A549 (cell line): ENCODE measurements at regions not wholly inside any gene's neighbourhood (a gene's known extent, or its start where the extent isn't known, plus 50 kb on each side); places are given as distances from the start of the nearest gene placed in this dataset.

Source experiments
- ATAC-seq, 2 experiments: fragments of 200-7000 bp in 1 of 2; fragments of >200 bp in 1 of 2; cut with Nextera tagmentation in 1 of 2; cut with Tn5 transposase in 1 of 2; 3 replicates each; pipeline versions ENCODE4 v1.8.0 to v1.9.1; 2018 to 2020; ENCODE audit warnings: mild to moderate bottlenecking in 1 of 2, moderate library complexity in 1 of 2
- CTCF ChIA-PET: fragments of 300-600 bp; sonication (Branson Sonifier 250); formaldehyde crosslinking; extraction: SDS; loops from one replicate; lab custom pipeline; 2021; ENCODE audit warnings: antibody characterized with exemption, inconsistent platforms; lab: Yijun Ruan, JAX
- POLR2A ChIA-PET: fragments of 350-600 bp; formaldehyde crosslinking; extraction: SDS; loops from one replicate; lab custom pipeline; 2021; ENCODE audit warnings: antibody characterized with exemption, inconsistent platforms; lab: Yijun Ruan, JAX
- DNase-seq, 2 experiments: peaks; one replicate each; pipeline versions ENCODE4 v3.0.0 to v3.0.0-alpha.2; 2011 to 2016; ENCODE audit warnings: low read depth in 1 of 2, low spot score in 1 of 2
- FAIRE-seq: peaks from 2 replicates; lab custom pipeline; 2011; peaks lifted over from hg19 to GRCh38; lab: Jason Lieb, UNC
- H3K27ac ChIP-seq, 2 experiments: fragments of >200 bp; sonication (Bioruptor Twin); formaldehyde crosslinking; 3 replicates each; pipeline ENCODE4 v1.5.1; 2016 to 2017
- H3K4me1 ChIP-seq: fragments of >200 bp; sonication (Bioruptor Twin); formaldehyde crosslinking; 3 replicates; pipeline ENCODE4 v1.6.1; 2016
- H3K4me2 ChIP-seq: fragments of >200 bp; sonication (Bioruptor Twin); formaldehyde crosslinking; 3 replicates; pipeline ENCODE4 v1.6.1; 2016
- H3K4me3 ChIP-seq: fragments of >200 bp; sonication (Bioruptor Twin); formaldehyde crosslinking; 3 replicates; pipeline ENCODE4 v1.5.1; 2016
- H3K9me3 ChIP-seq: fragments of >200 bp; sonication (Bioruptor Twin); formaldehyde crosslinking; 3 replicates; pipeline ENCODE4 v1.6.1; 2016
- CBX2 ChIP-seq: fragments of 200-600 bp; sonication (generic); IDR thresholded peaks from 2 replicates; pipeline ENCODE4 v1.6.1; 2016; ENCODE audit warnings: low read depth, mild to moderate bottlenecking, borderline replicate concordance
- CHD2 ChIP-seq: fragments of 150-350 bp; IDR thresholded peaks from 2 replicates; pipeline ENCODE4 v1.6.1; 2014; ENCODE audit warnings: low read length; ENCODE audit not compliant: partially characterized antibody
- CHD4 ChIP-seq: fragments of 200-600 bp; sonication (generic); IDR thresholded peaks from 2 replicates; pipeline ENCODE4 v1.6.1; 2016; ENCODE audit warnings: antibody characterized with exemption, mild to moderate bottlenecking, borderline replicate concordance
- CTCF ChIP-seq: fragments of >200 bp; sonication (Bioruptor Twin); formaldehyde crosslinking; IDR thresholded peaks from 3 replicates; pipeline ENCODE4 v1.5.1; 2016
- E2F6 ChIP-seq: IDR thresholded peaks from 2 replicates; pipeline ENCODE4 v1.6.1; 2012; ENCODE audit warnings: low read depth, borderline replicate concordance
- FOSB ChIP-seq: fragments of 250-450 bp; sonication (Bioruptor Pico); IDR thresholded peaks from 2 replicates; pipeline ENCODE4 v1.5.0; 2020; ENCODE audit warnings: mild to moderate bottlenecking, moderate library complexity
- FOXS1 ChIP-seq: fragments of 250-450 bp; sonication (Bioruptor Pico); IDR thresholded peaks from 2 replicates; pipeline ENCODE4 v1.5.0; 2020; ENCODE audit warnings: mild to moderate bottlenecking, moderate library complexity
- HOXB13 ChIP-seq: fragments of 250-450 bp; sonication (Bioruptor Pico); IDR thresholded peaks from 2 replicates; pipeline ENCODE4 v1.5.0; 2020; ENCODE audit warnings: low read depth, mild to moderate bottlenecking, moderate library complexity
- HOXB5 ChIP-seq: fragments of 250-450 bp; sonication (Bioruptor Pico); IDR thresholded peaks from 2 replicates; pipeline ENCODE4 v1.5.0; 2020; ENCODE audit warnings: mild to moderate bottlenecking, moderate library complexity
- JUN ChIP-seq, 2 experiments: fragments of >200 bp; sonication (Bioruptor Twin); formaldehyde crosslinking; IDR thresholded peaks; 2 replicates in 1 of 2; 3 replicates in 1 of 2; pipeline ENCODE4 v1.6.1; 2016 to 2017
- JUNB ChIP-seq: fragments of >200 bp; sonication (Bioruptor Twin); formaldehyde crosslinking; IDR thresholded peaks from 2 replicates; pipeline ENCODE4 v1.6.1; 2016
- POLR2AphosphoS2 ChIP-seq: conservative IDR thresholded peaks from 2 replicates; pipeline ENCODE4 v1.6.1; 2012; ENCODE audit warnings: low read length, improper control_type of control experiment, inconsistent platforms
- RAD21 ChIP-seq, 2 experiments: fragments of >200 bp in 1 of 2; sonication (Bioruptor Twin) in 1 of 2; formaldehyde crosslinking in 1 of 2; IDR thresholded peaks in 1 of 2; conservative IDR thresholded peaks in 1 of 2; 2 replicates in 1 of 2; 3 replicates in 1 of 2; pipeline ENCODE4 v1.6.1; 2012 to 2018; ENCODE audit warnings: inconsistent platforms in 1 of 2
- RARB ChIP-seq: fragments of 250-450 bp; sonication (Bioruptor Pico); IDR thresholded peaks from 2 replicates; pipeline ENCODE4 v1.8.0; 2021; ENCODE audit warnings: mild to moderate bottlenecking, moderate library complexity
- RFX5 ChIP-seq: fragments of 450-650 bp; IDR thresholded peaks from 2 replicates; pipeline ENCODE4 v1.7.1; 2014; ENCODE audit warnings: antibody characterized with exemption, mild to moderate bottlenecking, moderate library complexity
- TFCP2L1 ChIP-seq: fragments of 250-450 bp; sonication (Bioruptor Pico); IDR thresholded peaks from 2 replicates; pipeline ENCODE4 v1.5.0; 2021; ENCODE audit warnings: mild to moderate bottlenecking
- TP53 ChIP-seq: fragments of 250-450 bp; sonication (Bioruptor Pico); IDR thresholded peaks from 2 replicates; pipeline ENCODE4 v1.5.0; 2021; ENCODE audit warnings: mild to moderate bottlenecking, moderate library complexity
- ZC3H11A ChIP-seq: fragments of 450-650 bp; IDR thresholded peaks from 2 replicates; pipeline ENCODE4 v1.6.1; 2014; ENCODE audit warnings: antibody characterized with exemption, mild to moderate bottlenecking
- ZSCAN20 ChIP-seq: fragments of 250-450 bp; sonication (Bioruptor Pico); IDR thresholded peaks from 2 replicates; pipeline ENCODE4 v1.8.0; 2022; ENCODE audit warnings: mild to moderate bottlenecking, moderate library complexity
- whole genome bisulfite sequencing: methylation state at CpG from one replicate; pipeline ENCODE4 v1.1.6; 2017; ENCODE audit errors: missing lambda C conversion rate; 5-methylcytosine and 5-hydroxymethylcytosine counted together
- TF ChIP-seq, protein P1 (sequence below): fragments of 250-450 bp; sonication (Bioruptor Pico); IDR thresholded peaks from 2 replicates; pipeline ENCODE4 v1.5.0; 2020; ENCODE audit warnings: low read depth, mild to moderate bottlenecking, moderate library complexity
- TF ChIP-seq, protein P2 (sequence below): fragments of 150-350 bp; IDR thresholded peaks from 2 replicates; pipeline ENCODE4 v1.6.1; 2014; ENCODE audit warnings: low read depth, mild to moderate bottlenecking, low read length

GRCh38 chr10:129033790-129034272 lies 433.2 kb upstream of the MGMT start:
- CTCF ChIA-PET: interaction anchor here (1.0 to 5.1 kb wide), 2 partner anchors 938 to 1093 kb away, joined by 3 to 24 read pairs; no protein-coding TSS in a partner anchor
- H3K4me3 ChIP-seq: no peak overlapping the region
- H3K4me2 ChIP-seq: no peak overlapping the region
- ATAC-seq (no peak), FAIRE-seq (no peak), DNase-seq (no peak)
- H3K9me3 ChIP-seq: no peaks in the 10 kb centered on the region
- WGBS: 34% methylated on average over 14 of the region's 14 CpGs
- TF ChIP-seq HOXB13 (CRISPR knock-in tag) (no peak), FOXS1 (CRISPR knock-in tag) (no peak), FOSB (CRISPR knock-in tag) (no peak), RAD21 (conservative IDR thresholded peaks at IDR 0.05 in 1 of 2, IDR thresholded peaks at IDR 0.05 in 1 of 2) (no peak), POLR2AphosphoS2 (no peak), ZC3H11A (no peak), ZSCAN20 (CRISPR knock-in tag) (no peak), JUN (IDR thresholded peaks at IDR 0.05) (no peak)
- TF ChIP-seq, protein P1, sequence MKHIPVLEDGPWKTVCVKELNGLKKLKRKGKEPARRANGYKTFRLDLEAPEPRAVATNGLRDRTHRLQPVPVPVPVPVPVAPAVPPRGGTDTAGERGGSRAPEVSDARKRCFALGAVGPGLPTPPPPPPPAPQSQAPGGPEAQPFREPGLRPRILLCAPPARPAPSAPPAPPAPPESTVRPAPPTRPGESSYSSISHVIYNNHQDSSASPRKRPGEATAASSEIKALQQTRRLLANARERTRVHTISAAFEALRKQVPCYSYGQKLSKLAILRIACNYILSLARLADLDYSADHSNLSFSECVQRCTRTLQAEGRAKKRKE (CRISPR knock-in tag): no peak
- H3K27ac ChIP-seq: no peak overlapping the region
- H3K4me1 ChIP-seq: no peaks in the 10 kb centered on the region
- POLR2A ChIA-PET: no interaction called here

DNA sequence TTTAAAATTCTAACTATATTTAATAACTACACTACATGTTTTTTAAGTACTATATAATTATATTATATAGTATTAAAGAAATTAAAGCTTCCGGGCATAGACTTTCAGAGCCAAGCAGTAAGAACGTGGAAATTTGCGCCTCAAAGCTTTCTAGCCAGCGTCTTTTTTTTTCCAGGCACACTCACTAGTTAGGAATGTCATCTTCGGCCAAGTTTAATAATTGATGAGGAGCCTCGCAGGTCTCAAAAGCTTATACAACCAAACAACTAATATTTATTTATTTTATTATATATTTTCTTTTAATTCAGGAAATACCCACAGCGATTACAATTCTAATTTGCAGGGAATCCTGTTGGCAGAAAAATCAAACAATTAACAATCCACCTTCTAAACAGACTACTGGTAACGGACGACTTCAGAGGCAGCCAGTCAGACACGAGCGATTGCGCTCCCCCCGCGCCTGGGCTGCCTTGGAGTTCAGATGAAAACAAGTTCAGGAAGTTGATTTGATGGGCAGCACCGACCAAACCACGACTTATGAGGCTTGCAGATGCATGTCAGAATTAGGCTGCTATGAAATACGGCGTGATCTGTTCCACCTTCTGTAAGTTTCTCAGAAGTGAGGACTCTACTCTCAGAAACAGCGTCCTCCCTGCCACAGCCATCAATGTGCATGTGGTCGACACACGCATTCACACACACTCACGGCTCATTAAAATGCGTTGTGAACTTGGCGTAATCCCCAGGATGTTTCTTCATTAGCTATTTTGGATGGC lies 431.8 kb upstream of the MGMT start:
- H3K4me2 ChIP-seq: no peak overlapping the region
- no peak overlapping the region for H3K27ac ChIP-seq
- TF ChIP-seq RAD21 (conservative IDR thresholded peaks at IDR 0.05 in 1 of 2, IDR thresholded peaks at IDR 0.05 in 1 of 2) (no peak), CHD4 (no peak), RFX5 (no peak), JUNB (no peak), HOXB5 (CRISPR knock-in tag) (no peak), CTCF (no peak), POLR2AphosphoS2 (no peak), TP53 (CRISPR knock-in tag) (no peak), FOSB (CRISPR knock-in tag) (no peak), ZSCAN20 (CRISPR knock-in tag) (no peak), FOXS1 (CRISPR knock-in tag) (no peak), RARB (no peak), TFCP2L1 (CRISPR knock-in tag) (no peak), E2F6 (no peak), CHD2 (no peak), CBX2 (no peak)
- TF ChIP-seq, protein P2, sequence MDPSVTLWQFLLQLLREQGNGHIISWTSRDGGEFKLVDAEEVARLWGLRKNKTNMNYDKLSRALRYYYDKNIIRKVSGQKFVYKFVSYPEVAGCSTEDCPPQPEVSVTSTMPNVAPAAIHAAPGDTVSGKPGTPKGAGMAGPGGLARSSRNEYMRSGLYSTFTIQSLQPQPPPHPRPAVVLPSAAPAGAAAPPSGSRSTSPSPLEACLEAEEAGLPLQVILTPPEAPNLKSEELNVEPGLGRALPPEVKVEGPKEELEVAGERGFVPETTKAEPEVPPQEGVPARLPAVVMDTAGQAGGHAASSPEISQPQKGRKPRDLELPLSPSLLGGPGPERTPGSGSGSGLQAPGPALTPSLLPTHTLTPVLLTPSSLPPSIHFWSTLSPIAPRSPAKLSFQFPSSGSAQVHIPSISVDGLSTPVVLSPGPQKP: no peak
- no peaks in the 10 kb centered on the region for H3K9me3 ChIP-seq
- DNase-seq (no peak), ATAC-seq (no peak), FAIRE-seq (no peak)
- POLR2A ChIA-PET: no interaction called here
- H3K4me3 ChIP-seq: no peak overlapping the region
- CTCF ChIA-PET: interaction anchor here (1.2 to 5.1 kb wide), 3 partner anchors 10 to 936 kb away, joined by 3 to 24 read pairs (median 7); no protein-coding TSS in a partner anchor
- WGBS: 46% methylated on average over 24 of the region's 24 CpGs
- H3K4me1 ChIP-seq: no peaks in the 10 kb centered on the region
